ENCODE measurements at regions not wholly inside any gene's neighbourhood (a gene's known extent, or its start where the extent isn't known, plus 50 kb on each side); places are given as distances from the start of the nearest gene placed in this dataset.

- H3K27ac ChIP-seq (ENCODE audit: low read depth, low read length): no peak overlapping the region
- no peaks in the 10 kb centered on the region for H3K36me3 ChIP-seq (ENCODE audit: control insufficient read depth, insufficient read depth, low read length)
- no peaks in the 10 kb centered on the region for H3K4me1 ChIP-seq (ENCODE audit: control insufficient read depth, insufficient read depth, low read length)
- H3K4me3 ChIP-seq (ENCODE audit: low read length): no peak overlapping the region
- H3K9ac ChIP-seq (ENCODE audit: low read length): no peak overlapping the region
- H3K27me3 ChIP-seq (ENCODE audit: control insufficient read depth, insufficient read depth, low read length): no peaks in the 10 kb centered on the region
These were observed 437.2 kb upstream of the PRMT6 start for GRCh38 chr1:106619080-106619826.

DNA sequence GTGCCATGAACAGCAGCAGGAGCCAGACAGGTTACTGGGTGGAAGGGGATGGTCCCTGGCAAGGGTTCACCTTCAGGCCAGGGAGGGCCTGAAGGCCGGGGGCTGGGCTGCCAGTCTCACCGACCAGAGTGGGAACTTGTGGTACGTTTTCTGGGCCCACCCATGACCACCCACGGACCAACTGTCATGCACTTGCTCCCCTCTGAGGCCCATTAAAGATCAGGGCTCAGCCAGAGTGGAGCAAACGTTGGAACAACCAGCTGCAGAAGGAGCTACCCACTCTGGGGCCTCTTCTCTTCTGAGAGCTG is 436.7 kb upstream of the PRMT6 start:
- Histone ChIP-seq H3K9ac (ENCODE audit: low read length) (no peak overlapping the region), H3K27ac (ENCODE audit: low read depth, low read length) (no peak overlapping the region), H3K27me3 (ENCODE audit: control insufficient read depth, insufficient read depth, low read length) (no peaks in the 10 kb centered on the region), H3K36me3 (ENCODE audit: control insufficient read depth, insufficient read depth, low read length) (no peaks in the 10 kb centered on the region), H3K4me3 (ENCODE audit: low read length) (no peak overlapping the region), H3K4me1 (ENCODE audit: control insufficient read depth, insufficient read depth, low read length) (no peaks in the 10 kb centered on the region)

DNA sequence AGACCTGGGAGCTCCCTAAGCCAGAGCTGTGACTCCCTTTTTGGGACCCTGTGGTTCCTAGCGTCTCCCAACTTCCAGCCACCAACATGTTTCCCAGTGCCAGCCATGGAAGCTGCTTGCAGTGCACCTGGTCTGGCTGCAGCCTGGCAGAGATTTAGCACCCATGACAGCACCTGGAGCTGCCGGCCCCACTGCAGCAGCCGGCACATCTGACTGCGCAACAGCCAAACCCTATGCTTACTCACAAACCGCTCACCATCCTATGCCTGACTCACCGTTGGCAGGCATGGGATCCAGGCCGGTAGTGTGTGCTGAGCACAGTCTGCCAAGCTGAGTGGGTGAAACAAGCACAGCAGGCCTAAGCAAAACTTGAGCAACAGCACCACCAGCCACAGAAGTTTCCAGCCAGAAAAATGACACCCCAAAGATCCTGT is 435.9 kb upstream of the PRMT6 start:
- Histone ChIP-seq H3K4me3 (ENCODE audit: low read length) (no peak overlapping the region), H3K27ac (ENCODE audit: low read depth, low read length) (no peak overlapping the region), H3K36me3 (ENCODE audit: control insufficient read depth, insufficient read depth, low read length) (no peaks in the 10 kb centered on the region), H3K4me1 (ENCODE audit: control insufficient read depth, insufficient read depth, low read length) (no peaks in the 10 kb centered on the region), H3K9ac (ENCODE audit: low read length) (no peak overlapping the region), H3K27me3 (ENCODE audit: control insufficient read depth, insufficient read depth, low read length) (no peaks in the 10 kb centered on the region)

DNA sequence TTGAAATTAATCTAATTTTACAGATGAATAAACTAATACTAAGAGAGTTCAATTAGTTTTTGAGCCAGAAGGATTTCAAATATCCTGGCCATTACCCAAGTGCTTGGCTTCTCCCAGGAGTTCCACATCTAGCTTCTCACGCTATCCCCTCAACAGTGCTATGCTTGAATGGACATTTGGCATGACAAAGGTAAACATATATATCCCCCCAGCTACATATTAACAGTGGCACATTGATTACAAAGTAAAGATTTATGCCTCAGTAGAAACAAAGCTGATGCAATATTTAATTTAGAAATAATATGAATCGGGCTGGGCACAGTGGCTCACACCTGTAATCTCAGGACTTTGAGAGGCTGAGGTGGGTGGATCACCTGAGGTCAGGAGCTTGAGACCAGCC is 434.6 kb upstream of the PRMT6 start:
- Histone ChIP-seq H3K4me3 (ENCODE audit: low read length) (no peak overlapping the region), H3K4me1 (ENCODE audit: control insufficient read depth, insufficient read depth, low read length) (no peaks in the 10 kb centered on the region), H3K9ac (ENCODE audit: low read length) (no peak overlapping the region), H3K27ac (ENCODE audit: low read depth, low read length) (no peak overlapping the region), H3K36me3 (ENCODE audit: control insufficient read depth, insufficient read depth, low read length) (no peaks in the 10 kb centered on the region), H3K27me3 (ENCODE audit: control insufficient read depth, insufficient read depth, low read length) (no peaks in the 10 kb centered on the region)

DNA sequence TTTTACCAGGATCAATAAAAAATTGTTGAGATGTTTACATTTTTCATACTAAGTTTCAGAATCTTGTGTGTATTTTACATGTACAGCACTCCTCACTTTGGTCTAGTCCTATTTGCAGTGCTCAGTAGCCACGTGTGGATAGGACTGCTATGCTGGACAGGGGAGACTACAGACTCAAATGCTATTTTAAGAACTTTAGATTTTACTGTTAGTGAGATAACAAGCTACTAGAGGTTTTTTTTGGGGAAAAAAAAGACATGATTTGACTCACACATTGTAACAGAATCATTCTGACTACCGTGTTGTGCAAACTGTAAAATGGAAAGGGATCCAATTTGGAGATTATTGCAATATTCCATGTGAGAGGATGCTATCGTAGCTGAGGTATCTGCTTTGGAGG is 418.9 kb upstream of the PRMT6 start:
- Histone ChIP-seq H3K27ac (ENCODE audit: low read depth, low read length) (no peak overlapping the region), H3K4me3 (ENCODE audit: low read length) (no peak overlapping the region), H3K9ac (ENCODE audit: low read length) (no peak overlapping the region), H3K4me1 (ENCODE audit: control insufficient read depth, insufficient read depth, low read length) (no peaks in the 10 kb centered on the region), H3K36me3 (ENCODE audit: control insufficient read depth, insufficient read depth, low read length) (no peaks in the 10 kb centered on the region), H3K27me3 (ENCODE audit: control insufficient read depth, insufficient read depth, low read length) (no peaks in the 10 kb centered on the region)

DNA sequence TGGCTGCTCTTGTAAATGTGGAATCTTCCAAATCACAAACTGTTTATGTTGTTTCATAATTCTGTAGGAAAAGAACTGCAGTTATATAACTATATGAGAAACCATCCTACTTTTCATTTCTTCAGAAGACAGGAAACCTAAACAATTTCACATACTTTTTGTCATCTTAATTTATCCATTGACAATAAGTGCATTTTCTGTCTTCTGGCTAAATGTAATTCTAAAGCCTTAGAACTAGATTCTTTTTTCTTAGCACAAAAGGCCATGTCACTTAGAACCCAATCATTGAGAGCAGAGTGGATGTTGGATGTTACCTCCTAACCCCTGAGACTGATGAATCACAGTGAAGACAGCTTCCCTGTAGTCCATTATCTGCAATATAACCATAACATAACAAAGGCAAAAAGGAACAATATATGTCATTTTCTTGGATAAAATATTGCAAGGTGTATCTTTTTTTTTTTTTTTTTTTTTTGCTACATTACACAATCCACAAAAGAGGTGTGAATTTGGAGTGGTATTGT is 410.2 kb upstream of the PRMT6 start:
- Histone ChIP-seq H3K4me3 (ENCODE audit: low read length) (no peak overlapping the region), H3K27me3 (ENCODE audit: control insufficient read depth, insufficient read depth, low read length) (no peaks in the 10 kb centered on the region), H3K27ac (ENCODE audit: low read depth, low read length) (no peak overlapping the region), H3K4me1 (ENCODE audit: control insufficient read depth, insufficient read depth, low read length) (no peaks in the 10 kb centered on the region), H3K9ac (ENCODE audit: low read length) (no peak overlapping the region), H3K36me3 (ENCODE audit: control insufficient read depth, insufficient read depth, low read length) (no peaks in the 10 kb centered on the region)

- H3K4me3 ChIP-seq (ENCODE audit: low read length): no peak overlapping the region
- H3K27me3 ChIP-seq (ENCODE audit: control insufficient read depth, insufficient read depth, low read length): no peaks in the 10 kb centered on the region
- H3K9ac ChIP-seq (ENCODE audit: low read length): no peak overlapping the region
- H3K36me3 ChIP-seq (ENCODE audit: control insufficient read depth, insufficient read depth, low read length): no peaks in the 10 kb centered on the region
- no peak overlapping the region for H3K27ac ChIP-seq (ENCODE audit: low read depth, low read length)
- H3K4me1 ChIP-seq (ENCODE audit: control insufficient read depth, insufficient read depth, low read length): no peaks in the 10 kb centered on the region
These were observed 409.7 kb upstream of the PRMT6 start for GRCh38 chr1:106646816-106647215.

GRCh38 chr1:106651028-106651762 is 405.3 kb upstream of the PRMT6 start:
- Histone ChIP-seq H3K27ac (ENCODE audit: low read depth, low read length) (no peak overlapping the region), H3K4me1 (ENCODE audit: control insufficient read depth, insufficient read depth, low read length) (no peaks in the 10 kb centered on the region)

DNA sequence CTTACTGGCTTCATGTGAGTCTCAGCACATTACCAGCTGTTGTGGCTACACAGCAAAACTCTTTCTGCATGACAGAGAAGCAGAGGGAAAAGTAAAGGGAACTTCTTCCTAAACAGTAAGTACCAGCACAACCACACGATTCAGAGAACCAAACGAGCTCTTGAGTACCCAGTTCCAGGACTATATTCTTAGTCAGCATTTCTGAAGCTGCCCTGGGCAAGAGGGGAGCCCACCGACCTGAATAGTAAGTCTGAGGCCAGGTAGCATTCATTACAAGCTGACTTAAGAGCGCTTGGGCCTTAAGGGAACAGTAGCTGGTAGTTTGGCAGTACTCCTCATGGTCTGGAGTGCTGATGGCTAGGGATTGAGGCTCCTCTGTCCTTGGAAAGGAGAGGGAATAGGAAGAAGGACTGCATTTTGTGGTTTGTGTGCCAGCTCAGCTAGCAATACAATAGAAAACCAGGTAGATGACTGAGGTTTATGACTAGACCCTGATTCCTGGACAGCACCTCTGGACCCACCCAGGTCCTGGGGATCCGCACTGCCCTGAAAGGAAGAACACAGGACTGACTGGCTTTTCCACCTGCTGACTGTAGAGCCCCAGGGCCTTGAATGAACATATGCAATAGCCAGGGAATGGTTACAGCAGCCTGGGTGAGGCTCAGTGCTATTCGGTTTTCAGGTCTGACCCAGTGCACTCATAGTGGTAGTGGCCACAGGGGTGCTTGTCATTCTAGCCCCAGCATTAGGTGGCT is 396.8 kb upstream of the PRMT6 start:
- H3K4me3 ChIP-seq (ENCODE audit: low read length): no peak overlapping the region
- H3K36me3 ChIP-seq (ENCODE audit: control insufficient read depth, insufficient read depth, low read length): no peaks in the 10 kb centered on the region
- no peak overlapping the region for H3K27ac ChIP-seq (ENCODE audit: low read depth, low read length)
- no peaks in the 10 kb centered on the region for H3K27me3 ChIP-seq (ENCODE audit: control insufficient read depth, insufficient read depth, low read length)
- H3K4me1 ChIP-seq (ENCODE audit: control insufficient read depth, insufficient read depth, low read length): no peaks in the 10 kb centered on the region
- H3K9ac ChIP-seq (ENCODE audit: low read length): no peak overlapping the region

More at GRCh38 chr1:106651028-106651762, 405.3 kb upstream of the PRMT6 start:
- Histone ChIP-seq H3K36me3 (ENCODE audit: control insufficient read depth, insufficient read depth, low read length) (no peaks in the 10 kb centered on the region), H3K27me3 (ENCODE audit: control insufficient read depth, insufficient read depth, low read length) (no peaks in the 10 kb centered on the region), H3K9ac (ENCODE audit: low read length) (no peak overlapping the region), H3K4me3 (ENCODE audit: low read length) (no peak overlapping the region)

GRCh38 chr1:106675558-106675957 is 380.9 kb upstream of the PRMT6 start:
- no peak overlapping the region for H3K27ac ChIP-seq (ENCODE audit: low read depth, low read length)
- no peaks in the 10 kb centered on the region for H3K4me1 ChIP-seq (ENCODE audit: control insufficient read depth, insufficient read depth, low read length)
- no peaks in the 10 kb centered on the region for H3K36me3 ChIP-seq (ENCODE audit: control insufficient read depth, insufficient read depth, low read length)
- H3K4me3 ChIP-seq (ENCODE audit: low read length): no peak overlapping the region
- H3K27me3 ChIP-seq (ENCODE audit: control insufficient read depth, insufficient read depth, low read length): no peaks in the 10 kb centered on the region
- no peak overlapping the region for H3K9ac ChIP-seq (ENCODE audit: low read length)

DNA sequence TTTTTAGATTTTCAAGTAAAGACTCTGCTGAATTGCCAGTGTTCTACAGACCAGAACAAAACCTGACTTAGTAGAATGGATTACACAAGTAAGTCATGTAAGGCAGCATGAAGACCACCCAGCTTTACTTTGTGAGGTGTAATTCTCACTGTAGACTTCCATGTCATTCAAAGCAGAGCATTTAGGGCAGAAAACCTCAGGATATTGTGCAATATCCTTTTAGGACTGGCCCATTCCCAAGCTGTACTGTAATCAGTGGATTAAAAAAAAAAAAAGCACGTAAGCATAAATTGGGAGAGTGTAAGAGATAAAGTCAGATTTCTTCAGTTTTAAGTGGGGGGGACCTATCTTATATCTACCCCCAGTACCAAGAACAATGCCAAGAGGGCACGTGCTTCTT is 380.5 kb upstream of the PRMT6 start:
- H3K27me3 ChIP-seq (ENCODE audit: control insufficient read depth, insufficient read depth, low read length): no peaks in the 10 kb centered on the region
- no peak overlapping the region for H3K27ac ChIP-seq (ENCODE audit: low read depth, low read length)
- H3K4me1 ChIP-seq (ENCODE audit: control insufficient read depth, insufficient read depth, low read length): no peaks in the 10 kb centered on the region
- H3K4me3 ChIP-seq (ENCODE audit: low read length): no peak overlapping the region
- no peak overlapping the region for H3K9ac ChIP-seq (ENCODE audit: low read length)
- H3K36me3 ChIP-seq (ENCODE audit: control insufficient read depth, insufficient read depth, low read length): no peaks in the 10 kb centered on the region

DNA sequence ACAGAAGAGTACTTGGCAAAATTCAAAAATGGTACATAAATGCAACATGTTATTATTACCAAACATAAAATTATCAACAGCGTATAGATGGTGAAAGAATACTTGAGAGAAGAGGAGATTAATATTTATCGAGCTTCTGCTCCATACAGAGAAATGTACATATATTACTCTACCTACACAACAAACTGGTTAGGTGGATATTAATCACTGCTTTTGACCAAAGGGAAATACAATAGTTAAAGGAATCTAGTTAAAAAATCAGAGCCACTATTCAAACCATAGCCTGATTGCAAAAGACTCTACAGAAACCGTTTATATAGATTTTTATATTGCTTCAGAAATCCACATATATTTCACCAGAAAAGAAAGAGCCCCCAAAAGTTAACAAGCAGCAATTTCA is 379.3 kb upstream of the PRMT6 start:
- Histone ChIP-seq H3K36me3 (ENCODE audit: control insufficient read depth, insufficient read depth, low read length) (no peaks in the 10 kb centered on the region), H3K4me1 (ENCODE audit: control insufficient read depth, insufficient read depth, low read length) (no peaks in the 10 kb centered on the region), H3K4me3 (ENCODE audit: low read length) (no peak overlapping the region), H3K9ac (ENCODE audit: low read length) (no peak overlapping the region), H3K27me3 (ENCODE audit: control insufficient read depth, insufficient read depth, low read length) (no peaks in the 10 kb centered on the region), H3K27ac (ENCODE audit: low read depth, low read length) (no peak overlapping the region)
